Right lobe of liver (tissue), 4 donors: ENCODE measurements at regions not wholly inside any gene's neighbourhood (a gene's known extent, or its start where the extent isn't known, plus 50 kb on each side); places are given as distances from the start of the nearest gene placed in this dataset.

Source experiments
- CTCF ChIP-seq, 4 donors: fragments of 200-600 bp in 3 of 4; fragments of 450-650 bp in 1 of 4; IDR thresholded peaks; one replicate each; pipeline versions ENCODE4 v1.5.1 to v1.8.0; 2016 to 2022; ENCODE audit warnings: antibody characterized with exemption in 4 of 4, mild to moderate bottlenecking in 2 of 4
- POLR2A ChIP-seq: fragments of 450-650 bp; IDR thresholded peaks from one replicate; pipeline ENCODE4 v1.6.1; 2017; ENCODE audit warnings: antibody characterized with exemption, mild to moderate bottlenecking
- donor health status: DM: no; HTN: no; CAD: no.
- donor health status: DM: no; HTN: no; CAD: no.
- donor health status: DM: no; HTN: yes; CAD: no.

GRCh38 chr22:47259990-47260389 lies 497.5 kb downstream of the TBC1D22A start:
- no peak for TF ChIP-seq CTCF (IDR thresholded peaks at IDR 0.05)
- TF ChIP-seq POLR2A = no peak
